BE2C (cell line): ENCODE measurements at regions not wholly inside any gene's neighbourhood (a gene's known extent, or its start where the extent isn't known, plus 50 kb on each side); places are given as distances from the start of the nearest gene placed in this dataset.

Experiments
- DNase-seq: peaks from one replicate; pipeline ENCODE4 v3.0.0-alpha.2; 2020
- H3K27me3 ChIP-seq: fragments of 250-450 bp; sonication (Bioruptor Pico); 2 replicates; pipeline ENCODE4 v1.5.1; 2020; ENCODE audit warnings: mild to moderate bottlenecking
- H3K36me3 ChIP-seq: fragments of 250-450 bp; sonication (Bioruptor Pico); 2 replicates; pipeline ENCODE4 v1.5.1; 2020; ENCODE audit warnings: mild to moderate bottlenecking
- H3K4me1 ChIP-seq: fragments of 250-450 bp; sonication (Bioruptor Pico); 2 replicates; pipeline ENCODE4 v1.5.1; 2020
- H3K4me3 ChIP-seq: 2 replicates; pipeline ENCODE4 v1.5.1; 2011; ENCODE audit warnings: low read depth, low read length
- H3K9me3 ChIP-seq: fragments of 250-450 bp; sonication (Bioruptor Pico); 2 replicates; pipeline ENCODE4 v1.5.1; 2020
- TF ChIP-seq, protein P1 (sequence below): IDR thresholded peaks from 2 replicates; pipeline ENCODE4 v1.5.1; 2012; ENCODE audit warnings: mild to moderate bottlenecking, low read depth, low read length

GRCh38 chr12:116391501-116391900 is 114.0 kb upstream of the MED13L start:
- Histone ChIP-seq H3K4me3 (no peak overlapping the region), H3K27me3 (no peaks in the 10 kb centered on the region), H3K36me3 (no peaks in the 10 kb centered on the region), H3K9me3 (no peaks in the 10 kb centered on the region), H3K4me1 (no peaks in the 10 kb centered on the region)
- DNase-seq = no peak
- TF ChIP-seq, protein P1, sequence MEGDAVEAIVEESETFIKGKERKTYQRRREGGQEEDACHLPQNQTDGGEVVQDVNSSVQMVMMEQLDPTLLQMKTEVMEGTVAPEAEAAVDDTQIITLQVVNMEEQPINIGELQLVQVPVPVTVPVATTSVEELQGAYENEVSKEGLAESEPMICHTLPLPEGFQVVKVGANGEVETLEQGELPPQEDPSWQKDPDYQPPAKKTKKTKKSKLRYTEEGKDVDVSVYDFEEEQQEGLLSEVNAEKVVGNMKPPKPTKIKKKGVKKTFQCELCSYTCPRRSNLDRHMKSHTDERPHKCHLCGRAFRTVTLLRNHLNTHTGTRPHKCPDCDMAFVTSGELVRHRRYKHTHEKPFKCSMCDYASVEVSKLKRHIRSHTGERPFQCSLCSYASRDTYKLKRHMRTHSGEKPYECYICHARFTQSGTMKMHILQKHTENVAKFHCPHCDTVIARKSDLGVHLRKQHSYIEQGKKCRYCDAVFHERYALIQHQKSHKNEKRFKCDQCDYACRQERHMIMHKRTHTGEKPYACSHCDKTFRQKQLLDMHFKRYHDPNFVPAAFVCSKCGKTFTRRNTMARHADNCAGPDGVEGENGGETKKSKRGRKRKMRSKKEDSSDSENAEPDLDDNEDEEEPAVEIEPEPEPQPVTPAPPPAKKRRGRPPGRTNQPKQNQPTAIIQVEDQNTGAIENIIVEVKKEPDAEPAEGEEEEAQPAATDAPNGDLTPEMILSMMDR = no peak

DNA sequence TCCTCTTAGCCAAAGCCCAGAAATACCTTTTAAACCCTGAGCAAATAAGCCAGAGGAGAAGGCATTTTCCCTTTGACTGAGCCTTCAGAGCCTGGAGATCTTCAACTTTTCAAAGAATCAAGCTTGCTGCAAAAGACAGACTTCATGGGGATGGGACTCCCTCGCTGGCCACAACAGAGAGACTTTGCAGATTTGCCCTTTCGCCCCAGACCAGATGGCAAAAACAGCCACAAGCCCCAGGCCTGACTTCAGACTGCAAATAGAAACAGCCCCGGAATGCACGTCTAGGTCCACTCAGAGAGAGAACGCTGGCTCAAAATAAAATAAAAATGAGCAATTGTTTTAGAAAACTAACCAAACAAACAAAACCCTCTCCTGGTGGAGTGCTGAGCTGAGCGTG is 114.6 kb upstream of the MED13L start:
- TF ChIP-seq, protein P1 = no peak
- no peak for DNase-seq
- no peaks in the 10 kb centered on the region for H3K9me3 ChIP-seq

GRCh38 chr12:116393255-116393654 is 115.8 kb upstream of the MED13L start:
- no peaks in the 10 kb centered on the region for H3K27me3 ChIP-seq
- TF ChIP-seq, protein P1 = no peak
- no peaks in the 10 kb centered on the region for H3K9me3 ChIP-seq
- no peaks in the 10 kb centered on the region for H3K4me1 ChIP-seq
- no peak overlapping the region for H3K4me3 ChIP-seq
- H3K36me3 ChIP-seq = no peaks in the 10 kb centered on the region
- no peak for DNase-seq

More for the DNA sequence above, 114.6 kb upstream of the MED13L start:
- H3K27me3 ChIP-seq = no peaks in the 10 kb centered on the region
- no peak overlapping the region for H3K4me3 ChIP-seq
- no peaks in the 10 kb centered on the region for H3K36me3 ChIP-seq
- no peaks in the 10 kb centered on the region for H3K4me1 ChIP-seq

- H3K4me1 ChIP-seq = no peaks in the 10 kb centered on the region
- no peaks in the 10 kb centered on the region for H3K9me3 ChIP-seq
- H3K36me3 ChIP-seq = no peaks in the 10 kb centered on the region
- TF ChIP-seq, protein P1 = no peak
- no peak for DNase-seq
- H3K4me3 ChIP-seq = no peak overlapping the region
- no peaks in the 10 kb centered on the region for H3K27me3 ChIP-seq
Measured at GRCh38 chr12:116393859-116394650, 116.6 kb upstream of the MED13L start.

- H3K4me3 ChIP-seq = no peak overlapping the region
- no peaks in the 10 kb centered on the region for H3K4me1 ChIP-seq
Measured at GRCh38 chr12:116395396-116395795, 117.9 kb upstream of the MED13L start.

DNA sequence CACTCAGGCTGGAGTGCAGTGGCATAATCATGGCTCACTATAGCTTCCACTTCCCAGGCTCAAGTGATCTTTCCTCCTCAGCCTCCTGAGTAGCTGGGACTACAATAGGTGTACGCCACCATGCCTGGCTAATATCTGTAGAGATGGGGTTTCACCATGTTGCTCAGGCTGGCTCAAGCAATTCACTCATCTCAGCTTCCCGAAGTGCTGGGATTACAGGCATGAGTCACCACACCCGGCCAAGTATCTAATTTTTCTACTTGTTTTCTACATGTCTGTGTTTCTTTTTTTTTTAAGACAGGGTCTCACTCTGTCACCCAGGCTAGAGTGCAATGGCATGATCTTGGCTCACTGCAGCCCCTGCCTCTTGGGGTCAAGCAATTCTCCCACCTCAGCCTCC is 119.7 kb upstream of the MED13L start:
- H3K4me3 ChIP-seq = no peak overlapping the region
- no peaks in the 10 kb centered on the region for H3K27me3 ChIP-seq
- TF ChIP-seq, protein P1 = no peak
- no peak for DNase-seq
- H3K4me1 ChIP-seq = peaks cover 2% of the 10 kb centered on the region; the same call in 1 of the 2 replicates
- no peaks in the 10 kb centered on the region for H3K36me3 ChIP-seq
- H3K9me3 ChIP-seq = no peaks in the 10 kb centered on the region; the same call in 1 of the 2 replicates

More at GRCh38 chr12:116395396-116395795, 117.9 kb upstream of the MED13L start:
- no peaks in the 10 kb centered on the region for H3K27me3 ChIP-seq
- no peak for DNase-seq
- H3K9me3 ChIP-seq = no peaks in the 10 kb centered on the region; the same call in 1 of the 2 replicates
- TF ChIP-seq, protein P1 = no peak
- H3K36me3 ChIP-seq = no peaks in the 10 kb centered on the region
